ENCODE measurements at regions not wholly inside any gene's neighbourhood (a gene's known extent, or its start where the extent isn't known, plus 50 kb on each side); places are given as distances from the start of the nearest gene placed in this dataset.

- DNase-seq, result no peak
Measured at GRCh38 chr13:106350208-106350607, 185.3 kb downstream of the EFNB2 start.

DNA sequence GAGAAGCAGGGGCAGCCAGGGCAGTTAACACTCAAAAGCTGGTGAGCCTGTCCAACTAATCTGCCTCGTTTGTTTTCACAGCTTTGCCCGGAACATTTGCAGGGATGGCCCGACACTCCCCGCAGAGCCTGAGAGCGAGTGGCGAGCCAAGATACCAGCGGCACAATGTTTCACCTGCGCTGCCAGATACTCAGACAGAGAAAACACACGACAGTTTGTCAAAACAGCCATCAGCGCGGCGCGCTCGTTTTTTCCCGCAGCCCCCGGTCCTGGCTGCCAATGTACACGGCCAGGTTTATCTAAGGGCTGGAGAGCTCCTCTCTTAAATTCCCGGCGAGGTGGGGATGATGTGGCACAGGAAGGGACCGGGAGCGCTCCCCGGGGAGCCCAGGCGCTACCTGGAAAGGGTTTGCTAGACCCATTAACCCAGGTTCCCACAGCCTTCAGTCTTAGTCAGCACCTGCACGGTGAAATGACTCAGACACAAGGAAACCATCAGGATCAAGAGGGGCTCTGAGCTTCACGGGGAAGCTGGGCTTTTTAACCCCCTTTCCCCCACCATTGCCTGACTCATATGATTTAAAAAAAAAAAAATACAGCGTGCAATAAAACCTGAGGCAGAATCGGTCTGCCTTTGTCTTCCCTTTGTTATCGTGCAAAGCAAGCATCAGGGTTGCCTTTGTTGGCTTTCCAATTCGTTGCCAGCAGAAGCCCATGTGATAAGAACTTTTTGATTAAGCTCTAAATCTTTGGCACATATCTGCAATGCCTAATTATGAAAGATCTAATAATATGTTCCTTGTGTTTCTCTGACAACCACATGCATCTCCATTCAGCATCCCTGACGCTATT lies 186.2 kb downstream of the EFNB2 start:
- no peak for DNase-seq

DNA sequence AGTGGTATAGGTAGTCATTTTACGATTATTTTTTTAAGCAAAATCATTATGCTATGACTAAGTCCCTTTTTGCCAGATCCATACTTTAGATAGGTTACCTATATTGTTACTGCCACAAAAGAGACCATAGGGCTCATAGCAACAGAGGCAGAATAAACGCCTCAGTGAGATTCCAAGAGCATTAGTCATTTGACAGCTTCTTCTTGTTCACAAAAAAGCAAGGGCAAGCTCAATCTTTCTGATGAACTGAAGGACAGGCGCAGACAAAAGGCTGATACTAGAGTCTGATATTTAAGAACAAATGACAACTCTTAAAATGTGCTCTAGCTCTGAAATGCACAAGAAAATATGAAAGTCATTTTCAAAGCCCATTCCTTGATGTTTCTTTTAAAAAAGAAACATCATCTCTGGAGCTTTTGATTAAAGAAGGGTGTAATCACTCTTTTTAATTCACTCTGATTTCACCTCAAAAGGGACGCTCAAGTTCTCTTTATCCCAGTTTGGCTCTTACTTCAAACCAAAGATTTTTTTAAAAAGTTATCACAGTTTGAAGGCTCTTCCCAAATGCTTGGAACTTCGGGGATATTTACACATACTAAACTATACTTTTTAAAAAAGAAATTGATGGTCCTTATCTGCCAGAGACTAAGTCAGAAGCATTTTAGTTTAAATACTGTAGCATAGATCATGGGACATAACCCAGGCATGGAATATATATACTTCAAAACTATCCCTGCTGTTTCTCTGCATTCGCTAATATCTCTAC lies 187.2 kb downstream of the EFNB2 start:
- no peak for DNase-seq

GRCh38 chr13:106344342-106344741 lies 191.1 kb downstream of the EFNB2 start:
- DNase-seq, result no peak

GRCh38 chr13:106343836-106344235 lies 191.6 kb downstream of the EFNB2 start:
- DNase-seq, result no peak

DNA sequence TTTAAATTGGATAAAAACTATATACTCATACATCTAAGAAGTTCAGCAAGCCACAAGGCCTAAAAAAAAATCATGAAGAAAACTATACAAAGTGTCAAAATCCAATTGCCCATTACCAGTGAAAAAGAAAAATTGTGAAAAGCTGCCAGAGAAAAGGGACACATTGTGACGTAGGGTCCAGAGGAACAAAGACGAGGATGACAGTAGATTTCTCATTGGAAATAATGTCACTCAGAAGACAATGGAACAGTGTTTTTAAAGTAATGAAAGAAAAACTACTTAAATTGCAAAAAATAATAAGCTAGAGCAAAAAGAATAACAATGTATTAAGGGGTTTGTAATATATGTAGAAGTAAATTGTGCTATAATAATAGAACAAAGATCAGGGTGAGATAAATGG lies 195.2 kb downstream of the EFNB2 start:
- no peak for DNase-seq

- DNase-seq, result no peak
Measured at GRCh38 chr13:106337096-106337850, 198.2 kb downstream of the EFNB2 start.

DNA sequence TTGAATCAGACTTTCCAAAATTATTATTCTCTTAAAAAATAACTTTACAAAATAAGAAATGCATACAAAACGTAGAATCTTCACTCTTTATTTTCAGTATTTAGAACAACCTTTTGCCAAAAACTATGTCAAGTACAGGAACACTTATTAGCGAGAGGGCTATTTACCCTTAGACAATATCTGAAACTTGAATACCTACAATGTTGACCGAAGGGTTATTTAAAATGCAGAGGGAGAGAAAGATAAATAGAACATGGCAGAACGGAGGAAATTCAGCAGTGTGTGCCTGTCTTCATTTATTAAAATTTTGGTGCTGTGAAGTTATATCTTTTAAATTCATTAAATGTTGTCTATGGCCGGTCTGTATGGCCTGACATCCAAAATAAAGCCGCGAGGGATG lies 198.8 kb downstream of the EFNB2 start:
- DNase-seq, result no peak

DNA sequence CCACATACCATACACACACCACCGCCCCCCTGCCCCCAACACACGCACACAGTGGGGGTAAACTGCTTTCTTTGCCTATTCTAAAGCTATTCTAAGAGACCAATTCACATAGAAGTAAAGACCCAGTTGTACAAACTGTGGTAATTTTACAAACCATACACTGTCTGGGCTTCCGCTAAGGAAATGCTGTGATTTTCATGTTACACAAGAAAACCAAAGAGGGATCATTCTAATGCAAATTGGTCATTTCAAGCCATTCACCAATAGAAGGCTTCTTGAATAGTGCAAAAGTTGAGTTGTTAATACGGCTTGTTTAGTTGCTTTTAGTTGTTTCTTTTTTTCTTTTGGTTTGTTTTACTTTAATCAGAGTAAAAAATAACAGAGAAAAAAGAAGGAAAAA lies 202.8 kb downstream of the EFNB2 start:
- no peak for DNase-seq

- DNase-seq, result no peak
Measured at GRCh38 chr13:106331116-106331515, 204.3 kb downstream of the EFNB2 start.

- no peak for DNase-seq
Measured at GRCh38 chr13:106329941-106330340, 205.5 kb downstream of the EFNB2 start.

DNA sequence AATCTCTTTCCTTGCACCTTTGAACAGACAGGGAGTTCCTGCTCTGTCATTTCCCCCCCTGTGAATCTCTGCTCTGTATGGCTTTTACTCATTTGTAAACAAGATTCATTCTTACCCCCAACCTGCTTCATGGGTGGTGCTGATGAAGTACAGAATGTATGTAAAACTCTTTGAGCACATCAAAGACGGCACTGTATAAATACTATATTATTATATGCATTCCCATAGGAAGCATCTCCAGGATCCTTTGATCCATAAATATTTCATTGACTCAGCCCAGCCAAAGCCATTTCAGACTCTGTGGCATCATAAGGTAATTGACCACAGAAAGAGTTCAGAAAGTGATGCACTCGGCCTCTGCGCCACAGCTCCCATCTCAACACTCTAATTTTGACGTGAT lies 208.7 kb downstream of the EFNB2 start:
- no peak for DNase-seq

DNA sequence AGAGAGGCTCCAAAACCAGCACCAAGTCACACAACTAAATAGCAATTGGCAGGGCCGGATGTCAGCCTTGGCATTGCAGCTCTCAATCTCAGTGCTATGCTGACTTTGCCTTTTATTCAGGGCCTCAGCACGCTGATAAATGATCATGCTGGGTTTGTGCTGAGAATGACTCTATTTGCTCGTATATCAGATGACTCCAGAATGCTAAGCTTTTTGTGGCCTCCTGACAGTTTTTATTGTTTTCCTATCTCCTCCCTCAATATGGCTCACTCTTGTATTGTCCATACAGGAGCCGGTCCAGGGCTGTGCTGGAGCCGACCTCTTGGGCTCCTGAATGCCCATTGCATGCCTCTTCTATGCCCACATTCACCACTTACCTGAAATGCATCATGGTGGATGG lies 211.0 kb downstream of the EFNB2 start:
- DNase-seq, result no peak

DNA sequence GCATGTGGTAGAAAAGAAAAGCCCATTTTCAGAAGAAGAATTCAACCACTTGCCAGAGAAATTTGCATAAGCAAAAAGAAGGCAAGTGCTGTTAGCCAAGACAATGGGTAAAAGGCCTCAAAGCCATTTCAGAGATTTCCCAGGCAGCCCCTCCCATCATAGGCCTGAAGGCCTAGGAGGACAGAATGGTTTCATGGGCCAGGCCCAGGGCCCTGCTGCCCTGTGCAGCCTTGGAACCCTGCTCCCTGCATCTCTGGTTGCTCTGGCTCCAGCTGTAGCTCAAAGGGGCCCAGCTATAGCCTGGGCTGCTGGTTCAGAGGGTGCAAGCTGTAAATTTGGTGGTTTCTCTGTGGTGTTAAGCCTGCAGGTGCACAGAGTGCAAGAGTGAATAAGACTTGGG lies 212.8 kb downstream of the EFNB2 start:
- DNase-seq, result no peak

GRCh38 chr13:106318941-106319411 lies 216.5 kb downstream of the EFNB2 start:
- no peak for DNase-seq

- no peak for DNase-seq
Measured at GRCh38 chr13:106314417-106314816, 221.0 kb downstream of the EFNB2 start.

- no peak for DNase-seq
Measured at GRCh38 chr13:106311004-106311403, 224.5 kb downstream of the EFNB2 start.

GRCh38 chr13:106310291-106310865 lies 225.1 kb downstream of the EFNB2 start:
- DNase-seq, result no peak

DNA sequence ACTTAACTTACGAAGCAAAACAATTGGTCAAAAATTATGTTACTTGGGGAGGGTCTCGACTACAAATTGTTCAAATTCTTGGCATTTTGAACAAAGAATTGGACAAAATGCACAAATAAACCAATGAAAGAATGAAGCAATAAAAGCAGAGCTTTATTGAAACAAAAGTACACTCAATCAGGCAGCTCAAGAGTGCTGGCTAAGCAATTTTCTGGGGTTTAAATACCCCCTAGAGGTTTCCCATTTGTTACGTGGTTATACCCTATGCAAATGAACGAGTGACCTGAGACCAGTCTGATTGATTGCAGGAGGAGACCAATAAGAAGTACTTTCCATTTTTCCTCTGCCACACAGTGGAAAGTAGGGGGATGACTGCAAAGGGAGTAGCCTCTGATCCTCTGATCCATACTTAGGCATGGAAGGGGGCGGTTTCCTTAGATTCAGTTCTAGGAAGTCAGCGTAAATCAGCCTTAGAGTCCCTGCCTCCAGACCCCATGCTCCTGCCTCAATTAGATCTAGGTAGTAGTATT lies 228.6 kb downstream of the EFNB2 start:
- DNase-seq, result no peak

DNA sequence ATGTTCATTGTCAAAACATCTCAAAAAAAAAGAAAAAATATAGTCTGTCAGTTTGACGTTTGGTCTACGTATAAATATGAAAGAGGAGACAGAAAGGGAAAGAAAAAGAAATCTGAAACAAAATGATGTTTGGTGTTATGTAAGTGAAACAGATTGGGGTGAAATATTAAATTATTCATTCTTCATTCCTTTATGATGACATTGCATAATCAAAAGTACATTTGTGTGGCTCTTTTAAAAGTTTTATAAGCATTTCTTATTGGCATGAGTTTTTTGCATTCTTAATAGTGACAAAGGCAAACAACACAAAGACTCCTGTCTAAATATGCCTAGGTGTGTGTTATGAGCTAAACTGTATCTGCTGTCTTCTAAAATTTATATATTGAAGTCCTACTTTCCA lies 232.6 kb downstream of the EFNB2 start:
- no peak for DNase-seq

GRCh38 chr13:106302011-106302410 lies 233.5 kb downstream of the EFNB2 start:
- DNase-seq, result no peak

DNA sequence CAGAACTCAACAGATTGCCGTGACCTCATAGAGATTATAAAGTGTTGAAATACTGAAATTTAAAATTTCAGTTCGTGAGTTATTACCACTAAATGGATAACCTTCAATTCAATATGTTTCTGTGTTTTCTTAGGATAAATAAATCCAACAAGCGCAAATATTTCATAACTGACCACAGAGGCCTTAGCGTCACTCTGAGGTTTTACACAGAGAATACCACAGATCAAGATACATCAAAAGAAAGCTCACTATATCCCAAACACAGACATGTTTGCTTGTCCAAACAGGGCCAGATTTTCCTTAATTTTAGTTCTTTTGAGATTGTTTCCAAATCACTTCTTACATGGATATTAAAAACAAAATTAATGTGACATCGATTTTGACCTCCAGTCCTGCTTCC lies 235.8 kb downstream of the EFNB2 start:
- DNase-seq, result no peak

All from renal pelvis (tissue), 1 donor.